K562 (cell line): ENCODE measurements at regions not wholly inside any gene's neighbourhood (a gene's known extent, or its start where the extent isn't known, plus 50 kb on each side); places are given as distances from the start of the nearest gene placed in this dataset.

Experiments
- CEBPG ChIP-seq, 3 experiments: fragments of 200-800 bp in 1 of 3; sonication (Bioruptor generic) in 1 of 3; sonication (generic) in 1 of 3; formaldehyde crosslinking in 1 of 3; IDR thresholded peaks in 2 of 3; conservative IDR thresholded peaks in 1 of 3; 2 replicates each; pipeline versions ENCODE4 v1.6.1 to v1.8.0; 2016 to 2022; ENCODE audit warnings: missing compliant biosample characterization in 2 of 3, missing genetic modification characterization in 2 of 3, mild to moderate bottlenecking in 1 of 3, missing genetic modification reagents in 1 of 3
- GATAD2B ChIP-seq: fragments of 450-650 bp; IDR thresholded peaks from 2 replicates; pipeline ENCODE4 v1.6.1; 2017; ENCODE audit warnings: mild to moderate bottlenecking, borderline replicate concordance
- PURB ChIP-seq: sonication (generic); formaldehyde crosslinking; IDR thresholded peaks from 2 replicates; pipeline ENCODE4 v1.9.0; 2021; ENCODE audit warnings: low read depth, mild to moderate bottlenecking, missing genetic modification reagents
- SMARCC2 ChIP-seq: fragments of 450-650 bp; IDR thresholded peaks from 2 replicates; pipeline ENCODE4 v1.6.1; 2017; ENCODE audit warnings: antibody characterized with exemption, moderate library complexity, mild to moderate bottlenecking, low read depth
- YBX1 ChIP-seq: fragments of 450-650 bp; IDR thresholded peaks from 2 replicates; pipeline ENCODE4 v1.7.1; 2016; ENCODE audit warnings: mild to moderate bottlenecking
- ZNF217 ChIP-seq: sonication (generic); formaldehyde crosslinking; IDR thresholded peaks from 2 replicates; pipeline ENCODE4 v1.8.0; 2022; ENCODE audit warnings: mild to moderate bottlenecking, missing genetic modification reagents
- ZNF395 ChIP-seq: fragments of 200-800 bp; sonication (Bioruptor generic); IDR thresholded peaks from 2 replicates; pipeline ENCODE4 v1.6.1; 2017; ENCODE audit warnings: missing genetic modification characterization, missing compliant biosample characterization
- ZNF584 ChIP-seq: fragments of 200-800 bp; sonication (Bioruptor generic); IDR thresholded peaks from 2 replicates; pipeline ENCODE4 v1.6.1; 2016; ENCODE audit warnings: low read depth, mild to moderate bottlenecking, missing genetic modification characterization, missing compliant biosample characterization
- ZNF699 ChIP-seq: fragments of 250-450 bp; sonication (Bioruptor Pico); IDR thresholded peaks from 2 replicates; pipeline ENCODE4 v1.8.0; 2021; ENCODE audit warnings: mild to moderate bottlenecking, moderate library complexity; ENCODE audit not compliant: insufficient replicate concordance
- ZNF75A ChIP-seq: fragments of 450-650 bp; formaldehyde crosslinking; IDR thresholded peaks from 2 replicates; pipeline ENCODE4 v1.4.0; 2020; ENCODE audit warnings: mild to moderate bottlenecking
- TF ChIP-seq, protein P1 (sequence below): fragments of 450-650 bp; conservative IDR thresholded peaks from 2 replicates; pipeline ENCODE4 v1.6.1; 2016; ENCODE audit warnings: missing genetic modification characterization, low read depth, mild to moderate bottlenecking, missing compliant biosample characterization, moderate library complexity
- TF ChIP-seq, protein P2 (sequence below): fragments of 200-600 bp; sonication (generic); IDR thresholded peaks from one replicate; pipeline ENCODE4 v1.6.1; 2012; ENCODE audit warnings: mild to moderate bottlenecking, low read depth, low read length, inconsistent platforms

DNA sequence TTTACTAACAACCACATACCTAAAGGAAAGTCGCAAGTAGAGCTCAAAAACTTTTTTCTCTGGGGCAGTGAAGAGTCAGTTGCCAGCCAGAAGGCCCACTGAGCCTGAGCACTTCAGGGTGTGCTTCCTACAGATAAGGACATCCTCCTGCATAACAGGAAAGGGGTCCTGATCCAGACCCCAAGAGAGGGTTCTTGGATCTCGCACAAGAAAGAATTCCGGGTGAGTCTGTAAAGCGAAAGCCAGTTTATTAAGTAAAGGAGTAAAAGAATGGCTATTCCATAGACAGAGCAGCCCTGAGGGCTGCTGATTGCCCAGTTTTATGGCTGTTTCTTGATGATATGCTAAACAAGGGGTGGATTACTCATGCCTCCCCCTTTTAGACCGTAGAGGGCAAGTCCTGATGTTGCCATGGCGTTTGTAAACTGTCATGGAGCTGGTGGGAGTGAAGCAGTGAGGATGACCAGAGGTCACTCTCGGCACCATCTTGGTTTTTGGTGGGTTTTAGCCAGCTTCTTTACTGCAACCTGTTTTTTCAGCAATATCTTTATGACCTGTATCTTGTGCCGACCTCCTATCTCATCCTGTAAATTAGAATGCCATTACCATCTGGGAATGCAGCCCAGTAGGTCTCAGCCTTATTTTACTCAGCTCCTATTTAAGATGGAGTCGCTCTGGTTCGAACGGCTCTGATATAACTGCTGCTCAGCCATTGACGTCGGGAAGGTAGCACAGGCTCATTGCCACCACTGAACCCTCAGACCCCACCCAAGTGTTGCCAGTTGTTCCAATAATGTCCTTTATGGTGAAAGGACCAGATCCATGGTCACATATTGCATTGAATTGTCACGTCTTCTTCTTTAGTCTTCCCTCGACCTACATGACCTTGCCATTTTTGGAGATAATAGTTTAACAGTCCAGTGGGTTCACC, 96.6 kb upstream of the ERRFI1 start (continued):
- TF ChIP-seq, protein P1, sequence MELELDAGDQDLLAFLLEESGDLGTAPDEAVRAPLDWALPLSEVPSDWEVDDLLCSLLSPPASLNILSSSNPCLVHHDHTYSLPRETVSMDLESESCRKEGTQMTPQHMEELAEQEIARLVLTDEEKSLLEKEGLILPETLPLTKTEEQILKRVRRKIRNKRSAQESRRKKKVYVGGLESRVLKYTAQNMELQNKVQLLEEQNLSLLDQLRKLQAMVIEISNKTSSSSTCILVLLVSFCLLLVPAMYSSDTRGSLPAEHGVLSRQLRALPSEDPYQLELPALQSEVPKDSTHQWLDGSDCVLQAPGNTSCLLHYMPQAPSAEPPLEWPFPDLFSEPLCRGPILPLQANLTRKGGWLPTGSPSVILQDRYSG = peak; percentile 99
- TF ChIP-seq ZNF217 (CRISPR knock-in tag) (no peak), ZNF75A (CRISPR knock-in tag) (no peak), ZNF584 (CRISPR knock-in tag) (peak; percentile 99), ZNF699 (CRISPR knock-in tag) (peak; percentile 40), ZNF395 (peak; percentile 100), YBX1 (no peak), SMARCC2 (peak; percentile 87; the same call in 1 of the 2 replicates), PURB (no peak), CEBPG (CRISPR knock-in tag; IDR thresholded peaks at IDR 0.05) (no peak), CEBPG (tag; conservative IDR thresholded peaks at IDR 0.05 in 1 of 2, IDR thresholded peaks at IDR 0.05 in 1 of 2) (peak in 1 of 2 experiments; percentile 31; a peak in 1 of 4 replicates), GATAD2B (peak; percentile 85)
- TF ChIP-seq, protein P2, sequence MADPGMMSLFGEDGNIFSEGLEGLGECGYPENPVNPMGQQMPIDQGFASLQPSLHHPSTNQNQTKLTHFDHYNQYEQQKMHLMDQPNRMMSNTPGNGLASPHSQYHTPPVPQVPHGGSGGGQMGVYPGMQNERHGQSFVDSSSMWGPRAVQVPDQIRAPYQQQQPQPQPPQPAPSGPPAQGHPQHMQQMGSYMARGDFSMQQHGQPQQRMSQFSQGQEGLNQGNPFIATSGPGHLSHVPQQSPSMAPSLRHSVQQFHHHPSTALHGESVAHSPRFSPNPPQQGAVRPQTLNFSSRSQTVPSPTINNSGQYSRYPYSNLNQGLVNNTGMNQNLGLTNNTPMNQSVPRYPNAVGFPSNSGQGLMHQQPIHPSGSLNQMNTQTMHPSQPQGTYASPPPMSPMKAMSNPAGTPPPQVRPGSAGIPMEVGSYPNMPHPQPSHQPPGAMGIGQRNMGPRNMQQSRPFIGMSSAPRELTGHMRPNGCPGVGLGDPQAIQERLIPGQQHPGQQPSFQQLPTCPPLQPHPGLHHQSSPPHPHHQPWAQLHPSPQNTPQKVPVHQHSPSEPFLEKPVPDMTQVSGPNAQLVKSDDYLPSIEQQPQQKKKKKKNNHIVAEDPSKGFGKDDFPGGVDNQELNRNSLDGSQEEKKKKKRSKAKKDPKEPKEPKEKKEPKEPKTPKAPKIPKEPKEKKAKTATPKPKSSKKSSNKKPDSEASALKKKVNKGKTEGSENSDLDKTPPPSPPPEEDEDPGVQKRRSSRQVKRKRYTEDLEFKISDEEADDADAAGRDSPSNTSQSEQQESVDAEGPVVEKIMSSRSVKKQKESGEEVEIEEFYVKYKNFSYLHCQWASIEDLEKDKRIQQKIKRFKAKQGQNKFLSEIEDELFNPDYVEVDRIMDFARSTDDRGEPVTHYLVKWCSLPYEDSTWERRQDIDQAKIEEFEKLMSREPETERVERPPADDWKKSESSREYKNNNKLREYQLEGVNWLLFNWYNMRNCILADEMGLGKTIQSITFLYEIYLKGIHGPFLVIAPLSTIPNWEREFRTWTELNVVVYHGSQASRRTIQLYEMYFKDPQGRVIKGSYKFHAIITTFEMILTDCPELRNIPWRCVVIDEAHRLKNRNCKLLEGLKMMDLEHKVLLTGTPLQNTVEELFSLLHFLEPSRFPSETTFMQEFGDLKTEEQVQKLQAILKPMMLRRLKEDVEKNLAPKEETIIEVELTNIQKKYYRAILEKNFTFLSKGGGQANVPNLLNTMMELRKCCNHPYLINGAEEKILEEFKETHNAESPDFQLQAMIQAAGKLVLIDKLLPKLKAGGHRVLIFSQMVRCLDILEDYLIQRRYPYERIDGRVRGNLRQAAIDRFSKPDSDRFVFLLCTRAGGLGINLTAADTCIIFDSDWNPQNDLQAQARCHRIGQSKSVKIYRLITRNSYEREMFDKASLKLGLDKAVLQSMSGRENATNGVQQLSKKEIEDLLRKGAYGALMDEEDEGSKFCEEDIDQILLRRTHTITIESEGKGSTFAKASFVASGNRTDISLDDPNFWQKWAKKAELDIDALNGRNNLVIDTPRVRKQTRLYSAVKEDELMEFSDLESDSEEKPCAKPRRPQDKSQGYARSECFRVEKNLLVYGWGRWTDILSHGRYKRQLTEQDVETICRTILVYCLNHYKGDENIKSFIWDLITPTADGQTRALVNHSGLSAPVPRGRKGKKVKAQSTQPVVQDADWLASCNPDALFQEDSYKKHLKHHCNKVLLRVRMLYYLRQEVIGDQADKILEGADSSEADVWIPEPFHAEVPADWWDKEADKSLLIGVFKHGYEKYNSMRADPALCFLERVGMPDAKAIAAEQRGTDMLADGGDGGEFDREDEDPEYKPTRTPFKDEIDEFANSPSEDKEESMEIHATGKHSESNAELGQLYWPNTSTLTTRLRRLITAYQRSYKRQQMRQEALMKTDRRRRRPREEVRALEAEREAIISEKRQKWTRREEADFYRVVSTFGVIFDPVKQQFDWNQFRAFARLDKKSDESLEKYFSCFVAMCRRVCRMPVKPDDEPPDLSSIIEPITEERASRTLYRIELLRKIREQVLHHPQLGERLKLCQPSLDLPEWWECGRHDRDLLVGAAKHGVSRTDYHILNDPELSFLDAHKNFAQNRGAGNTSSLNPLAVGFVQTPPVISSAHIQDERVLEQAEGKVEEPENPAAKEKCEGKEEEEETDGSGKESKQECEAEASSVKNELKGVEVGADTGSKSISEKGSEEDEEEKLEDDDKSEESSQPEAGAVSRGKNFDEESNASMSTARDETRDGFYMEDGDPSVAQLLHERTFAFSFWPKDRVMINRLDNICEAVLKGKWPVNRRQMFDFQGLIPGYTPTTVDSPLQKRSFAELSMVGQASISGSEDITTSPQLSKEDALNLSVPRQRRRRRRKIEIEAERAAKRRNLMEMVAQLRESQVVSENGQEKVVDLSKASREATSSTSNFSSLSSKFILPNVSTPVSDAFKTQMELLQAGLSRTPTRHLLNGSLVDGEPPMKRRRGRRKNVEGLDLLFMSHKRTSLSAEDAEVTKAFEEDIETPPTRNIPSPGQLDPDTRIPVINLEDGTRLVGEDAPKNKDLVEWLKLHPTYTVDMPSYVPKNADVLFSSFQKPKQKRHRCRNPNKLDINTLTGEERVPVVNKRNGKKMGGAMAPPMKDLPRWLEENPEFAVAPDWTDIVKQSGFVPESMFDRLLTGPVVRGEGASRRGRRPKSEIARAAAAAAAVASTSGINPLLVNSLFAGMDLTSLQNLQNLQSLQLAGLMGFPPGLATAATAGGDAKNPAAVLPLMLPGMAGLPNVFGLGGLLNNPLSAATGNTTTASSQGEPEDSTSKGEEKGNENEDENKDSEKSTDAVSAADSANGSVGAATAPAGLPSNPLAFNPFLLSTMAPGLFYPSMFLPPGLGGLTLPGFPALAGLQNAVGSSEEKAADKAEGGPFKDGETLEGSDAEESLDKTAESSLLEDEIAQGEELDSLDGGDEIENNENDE = no peak
